HepG2 (cell line): ENCODE measurements at regions not wholly inside any gene's neighbourhood (a gene's known extent, or its start where the extent isn't known, plus 50 kb on each side); places are given as distances from the start of the nearest gene placed in this dataset.

Source experiments
- ATAC-seq: fragments of 200-7000 bp; cut with Tn5 transposase; 3 replicates; pipeline ENCODE4 v1.9.1; 2020; ENCODE audit warnings: mild to moderate bottlenecking, moderate library complexity
- BruUV-seq: library from RNA; stranded (reverse); fragments of 400-500 nt; replicated peaks from 2 replicates; lab custom pipeline; 2021; lab: Mats Ljungman, UMichigan
- CTCF ChIA-PET: fragments of 300-600 bp; formaldehyde crosslinking; extraction: SDS; loops from one replicate; lab custom pipeline; 2021; ENCODE audit warnings: low total read pairs, inconsistent platforms, low intra/inter-chr PET ratio; lab: Yijun Ruan, JAX
- POLR2A ChIA-PET: fragments of 350-600 bp; sonication (Branson Sonifier 250); formaldehyde crosslinking; loops from one replicate; lab custom pipeline; 2020; ENCODE audit warnings: antibody characterized with exemption, inconsistent platforms; lab: Yijun Ruan, JAX
- DNase-seq: peaks from one replicate; pipeline ENCODE4 v3.0.0-alpha.2; 2015; ENCODE audit warnings: low spot score
- FAIRE-seq: peaks from 3 replicates; lab custom pipeline; 2011; peaks lifted over from hg19 to GRCh38; lab: Jason Lieb, UNC
- H2AFZ ChIP-seq: one replicate; pipeline ENCODE4 v1.6.1; 2011; ENCODE audit warnings: low read length, inconsistent platforms
- H3K27ac ChIP-seq: fragments of 300-600 bp; 3 replicates; pipeline ENCODE4 v1.8.0; 2011; ENCODE audit warnings: mixed run types, mild to moderate bottlenecking, mixed read lengths, low read length, inconsistent platforms; ENCODE audit not compliant: insufficient read depth; ENCODE audit errors: extremely low read length
- H3K27me3 ChIP-seq, 2 experiments: fragments of 200-600 bp in 1 of 2; 2 replicates in 1 of 2; 3 replicates in 1 of 2; pipeline versions ENCODE4 v1.6.0 to v1.8.0; 2011; ENCODE audit warnings: low read length in 2 of 2, mild to moderate bottlenecking in 2 of 2, moderate library complexity in 2 of 2, inconsistent platforms in 1 of 2; ENCODE audit not compliant: insufficient read depth in 2 of 2, control insufficient read depth in 1 of 2
- H3K36me3 ChIP-seq, 2 experiments: fragments of 200-600 bp in 1 of 2; replicated peaks in 1 of 2; 2 replicates in 1 of 2; 3 replicates in 1 of 2; pipeline versions ENCODE4 v1.5.1 to v1.8.0; 2011; ENCODE audit warnings: low read length in 2 of 2, inconsistent platforms in 1 of 2; ENCODE audit not compliant: insufficient read depth in 2 of 2, control insufficient read depth in 1 of 2
- H3K4me1 ChIP-seq: 2 replicates; pipeline ENCODE4 v1.5.1; 2012; ENCODE audit warnings: low read length, inconsistent platforms; ENCODE audit not compliant: insufficient read depth
- H3K4me2 ChIP-seq: 2 replicates; pipeline ENCODE4 v1.6.0; 2011; ENCODE audit warnings: low read depth, low read length, inconsistent platforms
- H3K4me3 ChIP-seq, 3 experiments: fragments of 200-600 bp in 1 of 3; sonication (generic), shearing (Covaris generic) in 1 of 3; replicated peaks in 1 of 3; 2 replicates each; pipeline ENCODE4 v1.5.1; 2011 to 2016; ENCODE audit warnings: low read length in 3 of 3, inconsistent platforms in 2 of 3, low read depth in 2 of 3, mild to moderate bottlenecking in 2 of 3, control low read depth in 1 of 3, mixed read lengths in 1 of 3; ENCODE audit not compliant: insufficient read depth in 1 of 3
- H3K79me2 ChIP-seq: one replicate; pipeline ENCODE4 v1.6.1; 2011; ENCODE audit warnings: low read length, inconsistent platforms; ENCODE audit not compliant: insufficient read depth
- H3K9ac ChIP-seq: 2 replicates; pipeline ENCODE4 v1.6.0; 2011; ENCODE audit warnings: mild to moderate bottlenecking, low read depth, low read length, inconsistent platforms; ENCODE audit not compliant: insufficient read depth
- H3K9me3 ChIP-seq: 2 replicates; pipeline ENCODE4 v1.5.1; 2012; ENCODE audit warnings: mild to moderate bottlenecking, low read length
- H4K20me1 ChIP-seq: 2 replicates; pipeline ENCODE4 v1.6.0; 2011; ENCODE audit warnings: inconsistent platforms, mild to moderate bottlenecking, low read length, moderate library complexity; ENCODE audit not compliant: insufficient read depth
- DMTF1 ChIP-seq: sonication (generic); formaldehyde crosslinking; IDR thresholded peaks from 2 replicates; pipeline ENCODE4 v1.4.0; 2020; ENCODE audit warnings: mild to moderate bottlenecking, missing genetic modification reagents
- ETV6 ChIP-seq: sonication (generic); formaldehyde crosslinking; conservative IDR thresholded peaks from 2 replicates; pipeline ENCODE4 v1.4.0; 2020; ENCODE audit warnings: missing genetic modification reagents
- MAFK ChIP-seq, 2 experiments: IDR thresholded peaks in 1 of 2; conservative IDR thresholded peaks in 1 of 2; 2 replicates each; pipeline ENCODE4 v1.6.1; 2011; ENCODE audit warnings: improper control_type of control experiment in 2 of 2, low read length in 2 of 2
- ZNF720 ChIP-seq: sonication (generic); formaldehyde crosslinking; IDR thresholded peaks from 2 replicates; pipeline ENCODE4 v1.4.0; 2020; ENCODE audit warnings: missing genetic modification reagents
- ZSCAN22 ChIP-seq: sonication (generic); formaldehyde crosslinking; IDR thresholded peaks from 2 replicates; pipeline ENCODE4 v1.4.0; 2020; ENCODE audit warnings: mild to moderate bottlenecking, missing genetic modification reagents
- WGBS: methylation state at CpG from one replicate; pipeline ENCODE4 v1.1.6; 2017; ENCODE audit warnings: low lambda C conversion rate; 5-methylcytosine and 5-hydroxymethylcytosine counted together
- in situ Hi-C: cut with HindIII; loops from 2 replicates; pipeline ENCODE4 v1.10.0; 2017; ENCODE audit warnings: low pct_unique_long_range_greater_than_20kb; ENCODE audit not compliant: extremely low pct_ligation_motif_present
- intact Hi-C: fragments of 100-400 bp; cut with micrococcal nuclease; formaldehyde crosslinking; loops from one replicate; pipeline ENCODE4 v1.10.0; 2022; ENCODE audit not compliant: unreplicated experiment

GRCh38 chr10:78820007-78820362 lies 248.8 kb upstream of the ZMIZ1 start:
- Histone ChIP-seq H3K79me2 (no peaks in the 10 kb centered on the region), H3K27me3 (0 out of 5 replicates have a peak, but pooled peaks cover 0 to 5% of the 10 kb centered on the region in 2 experiments), H3K4me2 (no peak overlapping the region), H2AFZ (no peak overlapping the region), H3K4me3 (no peak overlapping the region), H3K4me1 (peaks cover 11% of the 10 kb centered on the region), H3K9me3 (peaks cover 10% of the 10 kb centered on the region), H3K36me3 (no peaks in the 10 kb centered on the region), H3K27ac (no peak overlapping the region), H4K20me1 (no peaks in the 10 kb centered on the region), H3K9ac (no peak overlapping the region)
- intact Hi-C loops (no loop called here), in situ Hi-C loops (no loop called here)
- no TSS peak for BruUV-seq
- ChIA-PET POLR2A (no interaction called here), CTCF (no interaction called here)
- DNase-seq (no peak), FAIRE-seq (no peak), ATAC-seq (no peak)
- no peak for TF ChIP-seq ZSCAN22 (CRISPR knock-in tag)
- no peak for TF ChIP-seq ETV6 (CRISPR knock-in tag)
- TF ChIP-seq DMTF1 = no peak
- TF ChIP-seq ZNF720 (CRISPR knock-in tag) = no peak
- 0% methylated on average over 2 of the region's 2 CpGs for WGBS

- ChIA-PET POLR2A (no interaction called here), CTCF (no interaction called here)
- FAIRE-seq = no peak
Measured at GRCh38 chr10:78821052-78821451, 247.7 kb upstream of the ZMIZ1 start.

More at GRCh38 chr10:78821052-78821451, 247.7 kb upstream of the ZMIZ1 start:
- DNase-seq = no peak
- intact Hi-C loops (no loop called here), in situ Hi-C loops (no loop called here)
- 12% methylated on average over 4 of the region's 4 CpGs for WGBS
- Histone ChIP-seq H3K79me2 (no peaks in the 10 kb centered on the region), H3K27ac (no peak overlapping the region), H3K4me3 (no peak overlapping the region), H3K9ac (no peak overlapping the region), H3K9me3 (peaks cover 10% of the 10 kb centered on the region), H2AFZ (no peak overlapping the region), H3K27me3 (0 out of 5 replicates have a peak, but pooled peaks cover 0 to 5% of the 10 kb centered on the region in 2 experiments), H3K4me2 (no peak overlapping the region), H3K4me1 (peaks cover 3% of the 10 kb centered on the region), H4K20me1 (no peaks in the 10 kb centered on the region), H3K36me3 (no peaks in the 10 kb centered on the region)
- no peak for TF ChIP-seq MAFK (conservative IDR thresholded peaks at IDR 0.05 in 1 of 2, IDR thresholded peaks at IDR 0.05 in 1 of 2; ENCODE audit: low read length in 2 of 2)
- no peak for ATAC-seq
- BruUV-seq = no TSS peak
